Activated T-cell treated with anti-CD3 and anti-CD28 coated beads, Interleukin-2, amount 50 U/mL, for 24 hours (primary cell): ENCODE measurements at regions not wholly inside any gene's neighbourhood (a gene's known extent, or its start where the extent isn't known, plus 50 kb on each side); places are given as distances from the start of the nearest gene placed in this dataset.

Experiments
- DNase-seq: peaks from one replicate; pipeline ENCODE4 v3.0.0-alpha.2; 2020
- H3K27ac Mint-ChIP-seq: 2 replicates; pipeline ENCODE4 v1.8.0; 2020; ENCODE audit warnings: mild to moderate bottlenecking, mixed read lengths
- H3K27me3 Mint-ChIP-seq: 2 replicates; pipeline ENCODE4 v1.8.0; 2020; ENCODE audit warnings: mixed read lengths
- H3K36me3 Mint-ChIP-seq: 2 replicates; pipeline ENCODE4 v1.8.0; 2020; ENCODE audit warnings: low read depth, mixed read lengths
- H3K4me1 Mint-ChIP-seq: 2 replicates; pipeline ENCODE4 v1.8.0; 2020; ENCODE audit warnings: low read depth, mixed read lengths
- H3K4me3 Mint-ChIP-seq: 2 replicates; pipeline ENCODE4 v1.8.0; 2020; ENCODE audit warnings: mild to moderate bottlenecking, moderate library complexity, mixed read lengths
- H3K9me3 Mint-ChIP-seq: 2 replicates; pipeline ENCODE4 v1.8.0; 2020; ENCODE audit warnings: mixed read lengths

GRCh38 chr11:103826856-103827255, 209.6 kb upstream of the DDI1 start:
- H3K27me3 Mint-ChIP-seq: peaks cover 4% of the 10 kb centered on the region

DNA sequence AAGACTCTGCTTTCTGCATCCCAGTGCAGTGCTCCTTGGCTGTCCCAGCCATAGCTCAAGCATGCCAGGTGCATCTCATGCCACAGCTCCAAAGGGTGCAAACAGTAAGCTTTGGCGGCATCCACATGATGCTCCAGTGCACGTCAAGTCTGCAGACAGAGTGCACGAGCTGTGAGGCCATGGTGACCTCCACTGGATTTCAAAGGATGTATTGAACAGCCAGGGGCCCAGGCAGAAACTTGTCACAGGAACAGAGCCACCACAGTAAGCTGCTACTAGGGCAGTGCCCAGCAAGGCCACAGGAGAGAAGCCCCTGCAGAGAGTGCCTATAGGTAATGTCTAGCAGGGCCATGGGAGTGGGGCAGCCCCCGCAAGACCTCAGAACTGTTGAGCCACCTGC, 206.8 kb upstream of the DDI1 start:
- no peak for DNase-seq
- Mint-ChIP-seq H3K27me3 (no peaks in the 10 kb centered on the region), H3K4me3 (no peak overlapping the region)

More at GRCh38 chr11:103826856-103827255, 209.6 kb upstream of the DDI1 start:
- peaks cover 10% of the 10 kb centered on the region for H3K9me3 Mint-ChIP-seq
- H3K27ac Mint-ChIP-seq: no peak overlapping the region
- no peaks in the 10 kb centered on the region for H3K4me1 Mint-ChIP-seq
- no peaks in the 10 kb centered on the region for H3K36me3 Mint-ChIP-seq
- DNase-seq: no peak
- no peak overlapping the region for H3K4me3 Mint-ChIP-seq

DNA sequence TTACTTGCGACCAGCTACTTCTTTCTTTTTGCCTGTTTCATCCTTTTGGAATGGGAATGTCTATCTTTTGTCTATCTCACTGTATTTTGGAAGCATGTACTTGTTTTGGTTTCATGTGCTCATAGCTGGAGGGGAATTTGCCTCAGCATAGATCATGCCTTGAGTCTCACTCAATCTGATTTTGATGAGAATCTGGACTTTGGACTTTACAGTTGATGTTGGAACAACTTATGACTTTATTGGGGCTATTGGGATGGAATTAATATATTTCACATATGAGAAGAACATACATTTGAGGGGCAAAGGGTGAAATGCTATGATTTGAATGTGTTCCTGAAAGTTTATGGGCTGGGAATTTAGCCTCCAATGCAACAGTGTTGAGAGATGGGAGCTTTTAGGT, 206.2 kb upstream of the DDI1 start:
- DNase-seq: no peak
- no peaks in the 10 kb centered on the region for H3K27me3 Mint-ChIP-seq
- H3K27ac Mint-ChIP-seq: no peak overlapping the region
- peaks cover 26% of the 10 kb centered on the region for H3K9me3 Mint-ChIP-seq
- H3K36me3 Mint-ChIP-seq: no peaks in the 10 kb centered on the region
- no peak overlapping the region for H3K4me3 Mint-ChIP-seq
- H3K4me1 Mint-ChIP-seq: no peaks in the 10 kb centered on the region

More for the DNA sequence above, 206.8 kb upstream of the DDI1 start:
- Mint-ChIP-seq H3K36me3 (no peaks in the 10 kb centered on the region), H3K4me1 (no peaks in the 10 kb centered on the region), H3K27ac (no peak overlapping the region), H3K9me3 (peaks cover 26% of the 10 kb centered on the region)

DNA sequence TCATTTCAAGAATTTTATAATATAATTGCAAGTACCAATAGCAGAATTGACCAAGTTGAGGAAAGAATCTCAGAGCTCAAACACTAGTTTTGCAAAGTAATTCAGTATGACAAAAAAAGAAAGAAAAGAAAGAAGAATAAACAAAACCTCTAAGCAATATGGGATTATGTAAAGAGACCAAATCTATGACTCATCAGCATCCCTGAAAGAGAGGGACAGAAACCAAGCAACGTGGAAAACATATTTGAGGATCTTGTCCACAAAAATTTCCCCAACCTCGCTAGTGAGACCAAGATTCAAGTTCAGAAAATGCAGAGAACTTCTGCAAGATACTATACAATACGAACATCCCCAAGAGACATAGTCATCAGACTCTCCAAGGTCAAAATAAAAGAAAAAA, 203.7 kb upstream of the DDI1 start:
- Mint-ChIP-seq H3K36me3 (no peaks in the 10 kb centered on the region), H3K4me1 (no peaks in the 10 kb centered on the region), H3K27me3 (no peaks in the 10 kb centered on the region), H3K4me3 (no peak overlapping the region), H3K9me3 (peaks cover 26% of the 10 kb centered on the region), H3K27ac (no peak overlapping the region)
- no peak for DNase-seq

GRCh38 chr11:103842191-103842590, 194.2 kb upstream of the DDI1 start:
- Mint-ChIP-seq H3K27me3 (no peaks in the 10 kb centered on the region), H3K4me1 (no peaks in the 10 kb centered on the region), H3K4me3 (no peak overlapping the region), H3K9me3 (no peaks in the 10 kb centered on the region), H3K27ac (no peak overlapping the region), H3K36me3 (no peaks in the 10 kb centered on the region)
- no peak for DNase-seq

DNA sequence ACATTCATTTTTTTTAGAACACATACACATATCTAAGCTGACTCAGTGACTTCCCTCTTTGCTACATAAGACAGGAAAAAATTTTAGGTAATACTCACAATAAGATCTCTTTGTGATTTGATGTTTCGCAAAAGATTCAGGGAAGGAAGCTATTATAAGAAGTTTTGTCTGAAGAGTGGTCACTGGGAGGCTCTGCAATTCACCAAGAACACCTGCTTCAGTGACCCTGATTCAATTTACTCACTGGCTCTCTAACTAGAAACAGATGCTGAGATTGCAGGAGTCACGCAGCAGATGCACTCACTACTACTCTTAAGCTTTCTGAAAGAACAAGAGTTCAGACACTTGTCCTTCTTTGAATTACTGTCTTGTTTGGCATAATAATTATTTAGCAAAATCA, 193.6 kb upstream of the DDI1 start:
- Mint-ChIP-seq H3K36me3 (no peaks in the 10 kb centered on the region), H3K4me3 (no peak overlapping the region), H3K27me3 (no peaks in the 10 kb centered on the region), H3K4me1 (no peaks in the 10 kb centered on the region), H3K9me3 (no peaks in the 10 kb centered on the region), H3K27ac (no peak overlapping the region)
- no peak for DNase-seq

GRCh38 chr11:103844327-103845215, 191.9 kb upstream of the DDI1 start:
- no peak overlapping the region for H3K27ac Mint-ChIP-seq
- no peaks in the 10 kb centered on the region for H3K36me3 Mint-ChIP-seq

GRCh38 chr11:103845331-103845730, 191.1 kb upstream of the DDI1 start:
- Mint-ChIP-seq H3K27ac (no peak overlapping the region), H3K27me3 (no peaks in the 10 kb centered on the region), H3K4me1 (no peaks in the 10 kb centered on the region), H3K36me3 (no peaks in the 10 kb centered on the region), H3K4me3 (no peak overlapping the region), H3K9me3 (no peaks in the 10 kb centered on the region)
- no peak for DNase-seq

More at GRCh38 chr11:103844327-103845215, 191.9 kb upstream of the DDI1 start:
- Mint-ChIP-seq H3K4me1 (no peaks in the 10 kb centered on the region), H3K4me3 (no peak overlapping the region), H3K27me3 (no peaks in the 10 kb centered on the region), H3K9me3 (no peaks in the 10 kb centered on the region)
- no peak for DNase-seq

GRCh38 chr11:103848686-103849085, 187.8 kb upstream of the DDI1 start:
- DNase-seq: no peak
- Mint-ChIP-seq H3K9me3 (no peaks in the 10 kb centered on the region), H3K4me1 (no peaks in the 10 kb centered on the region), H3K27me3 (no peaks in the 10 kb centered on the region), H3K27ac (no peak overlapping the region), H3K36me3 (no peaks in the 10 kb centered on the region), H3K4me3 (no peak overlapping the region)

DNA sequence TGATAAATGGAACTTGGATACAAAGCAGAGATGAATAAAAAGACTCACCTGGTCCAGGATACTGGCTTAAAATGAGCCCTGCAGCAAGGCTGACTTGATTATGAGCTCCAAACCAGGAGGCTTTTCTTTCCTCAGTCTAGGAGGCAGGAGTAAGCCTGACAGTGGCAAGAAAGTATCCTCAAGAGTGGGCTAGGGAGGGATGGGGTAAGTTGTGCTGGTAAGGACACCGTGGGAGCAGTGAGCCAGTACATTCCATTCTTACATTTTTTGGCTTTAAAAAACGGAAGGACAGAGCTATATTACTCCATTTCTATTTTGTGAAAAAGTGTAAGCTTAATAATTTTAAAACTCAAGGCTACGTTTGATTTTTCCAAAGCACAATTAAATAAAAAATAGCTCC, 187.1 kb upstream of the DDI1 start:
- Mint-ChIP-seq H3K9me3 (no peaks in the 10 kb centered on the region), H3K27ac (no peak overlapping the region), H3K4me1 (no peaks in the 10 kb centered on the region), H3K36me3 (no peaks in the 10 kb centered on the region), H3K4me3 (no peak overlapping the region), H3K27me3 (no peaks in the 10 kb centered on the region)
- DNase-seq: no peak

- no peak overlapping the region for H3K4me3 Mint-ChIP-seq
- H3K27ac Mint-ChIP-seq: no peak overlapping the region
- no peak for DNase-seq
- no peaks in the 10 kb centered on the region for H3K27me3 Mint-ChIP-seq
- H3K4me1 Mint-ChIP-seq: no peaks in the 10 kb centered on the region
- no peaks in the 10 kb centered on the region for H3K36me3 Mint-ChIP-seq
- no peaks in the 10 kb centered on the region for H3K9me3 Mint-ChIP-seq
Observed at GRCh38 chr11:103850419-103851165, 185.8 kb upstream of the DDI1 start.

GRCh38 chr11:103851166-103851651, 185.2 kb upstream of the DDI1 start:
- Mint-ChIP-seq H3K4me3 (no peak overlapping the region), H3K36me3 (no peaks in the 10 kb centered on the region), H3K27me3 (no peaks in the 10 kb centered on the region), H3K4me1 (no peaks in the 10 kb centered on the region), H3K27ac (no peak overlapping the region), H3K9me3 (no peaks in the 10 kb centered on the region)
- no peak for DNase-seq
